ENCODE measurements at regions not wholly inside any gene's neighbourhood (a gene's known extent, or its start where the extent isn't known, plus 50 kb on each side); places are given as distances from the start of the nearest gene placed in this dataset.

DNA sequence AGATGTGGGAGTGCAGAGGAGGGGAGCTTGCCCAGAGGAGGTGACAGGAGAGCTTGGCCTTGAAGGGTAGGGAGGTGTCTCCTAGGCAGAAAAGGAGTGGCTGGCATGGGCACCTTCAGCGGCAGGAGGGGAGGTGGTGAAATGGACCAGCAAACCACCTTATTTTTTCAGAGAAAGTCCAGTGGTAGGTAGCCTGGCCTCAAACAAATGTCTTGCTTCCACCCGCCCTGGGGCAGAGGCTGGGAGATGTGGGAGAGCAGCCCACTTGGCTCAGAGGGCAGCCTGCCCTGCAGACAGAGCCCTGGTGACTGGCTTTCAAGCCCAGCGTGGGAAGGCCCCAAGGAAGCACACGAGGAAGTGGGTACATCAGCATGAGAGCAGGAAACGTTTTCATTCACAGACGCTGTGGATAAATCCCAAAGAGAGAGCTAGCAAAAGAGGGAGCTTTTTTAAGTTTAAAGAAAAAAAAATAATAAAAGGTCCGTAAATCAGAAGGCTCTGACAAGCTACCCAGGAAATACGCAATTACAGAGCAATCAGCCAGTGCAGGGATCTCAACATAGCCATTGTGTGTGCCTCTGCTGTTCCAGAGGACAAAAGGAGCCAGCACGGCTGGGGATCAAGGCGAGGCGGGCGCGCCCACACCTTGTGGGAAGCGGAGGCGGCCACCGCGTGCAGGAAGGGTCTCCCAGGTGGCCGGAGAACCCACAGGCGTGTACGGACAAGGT, 238.7 kb upstream of the PLET1 start:
- TF ChIP-seq, protein P1, sequence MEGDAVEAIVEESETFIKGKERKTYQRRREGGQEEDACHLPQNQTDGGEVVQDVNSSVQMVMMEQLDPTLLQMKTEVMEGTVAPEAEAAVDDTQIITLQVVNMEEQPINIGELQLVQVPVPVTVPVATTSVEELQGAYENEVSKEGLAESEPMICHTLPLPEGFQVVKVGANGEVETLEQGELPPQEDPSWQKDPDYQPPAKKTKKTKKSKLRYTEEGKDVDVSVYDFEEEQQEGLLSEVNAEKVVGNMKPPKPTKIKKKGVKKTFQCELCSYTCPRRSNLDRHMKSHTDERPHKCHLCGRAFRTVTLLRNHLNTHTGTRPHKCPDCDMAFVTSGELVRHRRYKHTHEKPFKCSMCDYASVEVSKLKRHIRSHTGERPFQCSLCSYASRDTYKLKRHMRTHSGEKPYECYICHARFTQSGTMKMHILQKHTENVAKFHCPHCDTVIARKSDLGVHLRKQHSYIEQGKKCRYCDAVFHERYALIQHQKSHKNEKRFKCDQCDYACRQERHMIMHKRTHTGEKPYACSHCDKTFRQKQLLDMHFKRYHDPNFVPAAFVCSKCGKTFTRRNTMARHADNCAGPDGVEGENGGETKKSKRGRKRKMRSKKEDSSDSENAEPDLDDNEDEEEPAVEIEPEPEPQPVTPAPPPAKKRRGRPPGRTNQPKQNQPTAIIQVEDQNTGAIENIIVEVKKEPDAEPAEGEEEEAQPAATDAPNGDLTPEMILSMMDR (IDR thresholded peaks at IDR 0.05), result no peak
- TF ChIP-seq POLR2A (IDR thresholded peaks at IDR 0.05), result no peak

All from testis (tissue), 2 donors.